Liver (tissue), 8 donors: ENCODE measurements at regions not wholly inside any gene's neighbourhood (a gene's known extent, or its start where the extent isn't known, plus 50 kb on each side); places are given as distances from the start of the nearest gene placed in this dataset.
A peak's percentile ranks its signal among the peaks of the same experiment; 100 is the strongest.

ENCODE experiments used
- DNase-seq: peaks from one replicate; pipeline ENCODE4 v3.0.0-alpha.2; 2017; ENCODE audit warnings: low spot score
- H3K27ac ChIP-seq, 2 donors: one replicate each; pipeline ENCODE4 v1.7.0; 2013; ENCODE audit warnings: inconsistent platforms in 2 of 2, low read length in 2 of 2, control low read depth in 1 of 2, low read depth in 1 of 2, mild to moderate bottlenecking in 1 of 2
- H3K27me3 ChIP-seq, 4 donors: one replicate each; pipeline versions ENCODE4 v1.6.1 to v1.7.0; 2013; ENCODE audit warnings: low read length in 3 of 4, inconsistent platforms in 1 of 4, mild to moderate bottlenecking in 1 of 4, moderate library complexity in 1 of 4; ENCODE audit not compliant: control insufficient read depth in 4 of 4, insufficient read depth in 4 of 4
- H3K36me3 ChIP-seq, 4 donors: one replicate each; pipeline versions ENCODE4 v1.6.1 to v1.7.0; 2013; ENCODE audit warnings: low read length in 3 of 4, mild to moderate bottlenecking in 3 of 4, low read depth in 1 of 4, moderate library complexity in 1 of 4; ENCODE audit not compliant: control insufficient read depth in 4 of 4, insufficient read depth in 3 of 4
- H3K4me1 ChIP-seq, 4 donors: one replicate each; pipeline versions ENCODE4 v1.6.1 to v1.7.0; 2013; ENCODE audit warnings: low read length in 3 of 4, mild to moderate bottlenecking in 3 of 4, moderate library complexity in 1 of 4; ENCODE audit not compliant: control insufficient read depth in 4 of 4, insufficient read depth in 4 of 4
- H3K4me3 ChIP-seq, 3 donors: one replicate each; pipeline versions ENCODE4 v1.6.1 to v1.7.0; 2013; ENCODE audit warnings: low read length in 3 of 3, control low read depth in 1 of 3, low read depth in 1 of 3, mild to moderate bottlenecking in 1 of 3
- H3K9ac ChIP-seq, 2 donors: one replicate each; pipeline ENCODE4 v1.7.0; 2013; ENCODE audit warnings: low read length in 2 of 2, mild to moderate bottlenecking in 2 of 2, moderate library complexity in 2 of 2, control low read depth in 1 of 2, low read depth in 1 of 2
- H3K9me3 ChIP-seq, 4 donors: one replicate each; pipeline versions ENCODE4 v1.6.1 to v1.7.0; 2013; ENCODE audit warnings: low read length in 3 of 4; ENCODE audit not compliant: control insufficient read depth in 4 of 4
- ATF3 ChIP-seq: IDR thresholded peaks from 2 replicates; pipeline ENCODE4 v1.6.1; 2016; ENCODE audit warnings: antibody characterized with exemption
- CTCF ChIP-seq: fragments of 150-350 bp; IDR thresholded peaks from 2 replicates; pipeline ENCODE4 v1.5.1; 2017; ENCODE audit warnings: improper control_type of control experiment, low read depth, low read length; ENCODE audit not compliant: missing input control
- EGR1 ChIP-seq, 2 donors: IDR thresholded peaks; 2 replicates each; pipeline ENCODE4 v1.6.1; 2016 to 2018; ENCODE audit warnings: antibody characterized with exemption in 2 of 2, low read depth in 2 of 2
- HNF4A ChIP-seq, 2 donors: conservative IDR thresholded peaks; 2 replicates each; pipeline ENCODE4 v1.6.1; 2016; ENCODE audit warnings: antibody characterized with exemption in 2 of 2, mild to moderate bottlenecking in 2 of 2
- MAX ChIP-seq: IDR thresholded peaks from 2 replicates; pipeline ENCODE4 v1.6.1; 2016; ENCODE audit warnings: antibody characterized with exemption
- NR2F2 ChIP-seq: IDR thresholded peaks from 2 replicates; pipeline ENCODE4 v1.6.1; 2016; ENCODE audit warnings: antibody characterized with exemption
- RXRA ChIP-seq, 2 donors: IDR thresholded peaks; 2 replicates each; pipeline ENCODE4 v1.6.1; 2017 to 2018; ENCODE audit warnings: antibody characterized with exemption in 2 of 2, mild to moderate bottlenecking in 1 of 2
- YY1 ChIP-seq: IDR thresholded peaks from 2 replicates; pipeline ENCODE4 v1.6.1; 2016; ENCODE audit warnings: antibody characterized with exemption, mild to moderate bottlenecking
- ZBTB33 ChIP-seq: IDR thresholded peaks from 2 replicates; pipeline ENCODE4 v1.6.1; 2016; ENCODE audit warnings: antibody characterized with exemption
- WGBS: extraction: QIAGEN DNeasy Blood & Tissue Kit; methylation state at CpG from one replicate; pipeline ENCODE4 v1.1.7; 2013; 5-methylcytosine and 5-hydroxymethylcytosine counted together
- TF ChIP-seq, protein P1 (sequence below): IDR thresholded peaks from 2 replicates; pipeline ENCODE4 v1.6.1; 2016; ENCODE audit warnings: antibody characterized with exemption, mild to moderate bottlenecking
- donor health status: healthy.
- donor health status: healthy.
- donor health status: healthy.
- donor health status: healthy.
- donor health status: healthy.

GRCh38 chr15:97755726-97756125 is 204.8 kb upstream of the ARRDC4 start:
- no peak overlapping the region for H3K27ac ChIP-seq
- H3K27me3 ChIP-seq: no peaks in the 10 kb centered on the region
- H3K36me3 ChIP-seq: no peaks in the 10 kb centered on the region
- H3K4me1 ChIP-seq: peaks cover 1 to 15% (median 11%) of the 10 kb centered on the region in 4 donors
- no peak overlapping the region for H3K9ac ChIP-seq
- TF ChIP-seq, protein P1, sequence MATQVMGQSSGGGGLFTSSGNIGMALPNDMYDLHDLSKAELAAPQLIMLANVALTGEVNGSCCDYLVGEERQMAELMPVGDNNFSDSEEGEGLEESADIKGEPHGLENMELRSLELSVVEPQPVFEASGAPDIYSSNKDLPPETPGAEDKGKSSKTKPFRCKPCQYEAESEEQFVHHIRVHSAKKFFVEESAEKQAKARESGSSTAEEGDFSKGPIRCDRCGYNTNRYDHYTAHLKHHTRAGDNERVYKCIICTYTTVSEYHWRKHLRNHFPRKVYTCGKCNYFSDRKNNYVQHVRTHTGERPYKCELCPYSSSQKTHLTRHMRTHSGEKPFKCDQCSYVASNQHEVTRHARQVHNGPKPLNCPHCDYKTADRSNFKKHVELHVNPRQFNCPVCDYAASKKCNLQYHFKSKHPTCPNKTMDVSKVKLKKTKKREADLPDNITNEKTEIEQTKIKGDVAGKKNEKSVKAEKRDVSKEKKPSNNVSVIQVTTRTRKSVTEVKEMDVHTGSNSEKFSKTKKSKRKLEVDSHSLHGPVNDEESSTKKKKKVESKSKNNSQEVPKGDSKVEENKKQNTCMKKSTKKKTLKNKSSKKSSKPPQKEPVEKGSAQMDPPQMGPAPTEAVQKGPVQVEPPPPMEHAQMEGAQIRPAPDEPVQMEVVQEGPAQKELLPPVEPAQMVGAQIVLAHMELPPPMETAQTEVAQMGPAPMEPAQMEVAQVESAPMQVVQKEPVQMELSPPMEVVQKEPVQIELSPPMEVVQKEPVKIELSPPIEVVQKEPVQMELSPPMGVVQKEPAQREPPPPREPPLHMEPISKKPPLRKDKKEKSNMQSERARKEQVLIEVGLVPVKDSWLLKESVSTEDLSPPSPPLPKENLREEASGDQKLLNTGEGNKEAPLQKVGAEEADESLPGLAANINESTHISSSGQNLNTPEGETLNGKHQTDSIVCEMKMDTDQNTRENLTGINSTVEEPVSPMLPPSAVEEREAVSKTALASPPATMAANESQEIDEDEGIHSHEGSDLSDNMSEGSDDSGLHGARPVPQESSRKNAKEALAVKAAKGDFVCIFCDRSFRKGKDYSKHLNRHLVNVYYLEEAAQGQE: no peak
- TF ChIP-seq ZBTB33 (no peak), MAX (peak; percentile 34), YY1 (no peak), HNF4A (conservative IDR thresholded peaks at IDR 0.05) (peak in 1 of 2 donors; percentile 75), EGR1 (IDR thresholded peaks at IDR 0.05; ENCODE audit: low read depth in 2 of 2) (no peak), NR2F2 (no peak), CTCF (no peak), ATF3 (no peak), RXRA (IDR thresholded peaks at IDR 0.05) (no peak)
- 46% methylated on average over 1 of the region's 1 CpG for WGBS
- peak overlapping the region in 2 of 3 donors; percentile 27 to 56 for H3K4me3 ChIP-seq
- DNase-seq: no peak
- no peaks in the 10 kb centered on the region for H3K9me3 ChIP-seq

DNA sequence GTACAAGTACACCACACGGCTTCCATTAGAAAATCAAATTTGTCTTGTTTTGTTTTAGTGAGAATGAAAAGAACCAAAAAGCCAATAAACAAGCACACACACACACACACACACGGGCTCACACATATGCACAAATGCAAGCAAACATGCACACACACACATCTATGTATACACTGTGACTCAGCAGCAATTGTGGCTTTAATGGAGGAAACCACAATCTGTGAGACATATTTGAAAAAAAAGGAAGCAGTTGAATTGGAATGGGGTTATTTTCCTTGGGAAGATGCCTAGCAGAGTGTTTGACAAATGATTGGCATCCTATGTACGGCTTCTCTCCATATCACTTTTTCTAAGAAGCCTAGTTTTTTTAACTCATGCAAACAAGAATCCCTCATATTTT is 201.1 kb upstream of the ARRDC4 start:
- TF ChIP-seq HNF4A (conservative IDR thresholded peaks at IDR 0.05) (no peak), MAX (no peak), ZBTB33 (no peak)
- no peaks in the 10 kb centered on the region for H3K9me3 ChIP-seq
- peaks cover 1 to 9% (median 7%) of the 10 kb centered on the region in 4 donors for H3K4me1 ChIP-seq
- no peak for DNase-seq
- WGBS: 64% methylated on average over 3 of the region's 3 CpGs
- H3K27ac ChIP-seq: no peak overlapping the region
- no peak overlapping the region for H3K4me3 ChIP-seq
- no peaks in the 10 kb centered on the region for H3K36me3 ChIP-seq
- no peaks in the 10 kb centered on the region for H3K27me3 ChIP-seq
- H3K9ac ChIP-seq: no peak overlapping the region
